ENCODE measurements at regions not wholly inside any gene's neighbourhood (a gene's known extent, or its start where the extent isn't known, plus 50 kb on each side); places are given as distances from the start of the nearest gene placed in this dataset.
"Not testable (repeated sequence)": the region's sequence is repeated elsewhere in the genome, so short reads cannot be mapped to it uniquely, and the experiment has no call there.

- DNase-seq, result no peak
These were observed 50.8 kb upstream of the SEL1L start for GRCh38 chr14:81584495-81584894.

GRCh38 chr14:81589381-81590065, 55.9 kb upstream of the SEL1L start:
- no peak for DNase-seq

- no peak for DNase-seq
These were observed 57.6 kb upstream of the SEL1L start for GRCh38 chr14:81591266-81591665.

GRCh38 chr14:81594012-81594411, 60.4 kb upstream of the SEL1L start:
- no peak for DNase-seq

DNA sequence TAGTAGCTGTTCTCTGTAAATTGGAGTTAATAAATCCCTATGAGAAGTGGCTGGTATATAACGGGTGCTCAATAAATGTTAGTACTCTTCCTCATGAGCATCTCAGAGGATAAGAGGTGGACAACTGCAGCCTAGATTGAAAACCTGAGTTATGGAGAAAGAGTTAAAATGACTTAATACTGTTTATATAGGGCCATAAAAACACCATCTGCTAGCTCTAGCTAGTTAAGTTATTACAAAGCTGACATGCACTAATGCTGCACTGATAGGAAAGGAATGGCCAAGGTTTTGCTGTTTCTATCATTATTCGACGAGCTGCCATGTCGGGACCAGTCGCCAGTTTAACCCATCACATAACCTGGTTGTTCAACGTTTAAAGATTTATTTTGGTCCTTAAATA, 72.0 kb upstream of the SEL1L start:
- no peak for DNase-seq

DNA sequence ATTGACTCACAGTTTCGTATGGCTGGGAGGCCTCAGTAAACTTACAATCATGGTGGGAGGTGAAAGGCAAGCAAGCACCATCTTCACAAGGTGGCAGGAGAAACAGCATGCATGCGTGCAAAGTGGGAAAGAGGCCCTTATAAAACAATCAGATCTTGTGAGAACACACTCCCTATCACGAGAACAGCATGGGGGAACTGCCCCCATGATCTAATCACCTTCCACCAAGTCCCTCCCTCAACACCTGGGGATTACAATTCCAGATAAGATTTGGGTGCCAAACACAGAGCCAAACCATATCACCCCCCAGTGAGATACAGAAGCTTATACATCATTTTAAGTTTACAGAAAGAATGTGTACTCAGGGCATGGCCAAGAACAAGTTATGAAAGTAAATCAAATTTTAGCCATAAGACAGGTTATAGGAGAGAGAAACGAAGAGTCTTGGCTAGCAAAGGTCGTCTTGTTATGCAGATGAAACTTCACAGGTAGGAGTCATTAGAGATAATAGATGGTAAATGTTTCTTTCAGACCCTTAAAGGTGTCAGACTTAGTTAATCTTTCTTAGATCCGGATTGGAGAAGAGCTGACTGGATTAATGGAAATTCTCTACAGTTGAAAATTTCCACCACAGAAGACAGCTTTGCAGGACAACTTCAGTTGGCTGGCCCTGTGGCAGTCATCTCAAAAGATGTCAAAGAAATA, 79.8 kb upstream of the SEL1L start:
- DNase-seq, result no peak

- DNase-seq, result not testable (repeated sequence)
These were observed 80.6 kb upstream of the SEL1L start for GRCh38 chr14:81614302-81614701.

GRCh38 chr14:81618695-81619094, 85.0 kb upstream of the SEL1L start:
- no peak for DNase-seq

GRCh38 chr14:81619816-81620215, 86.2 kb upstream of the SEL1L start:
- DNase-seq, result no peak

DNA sequence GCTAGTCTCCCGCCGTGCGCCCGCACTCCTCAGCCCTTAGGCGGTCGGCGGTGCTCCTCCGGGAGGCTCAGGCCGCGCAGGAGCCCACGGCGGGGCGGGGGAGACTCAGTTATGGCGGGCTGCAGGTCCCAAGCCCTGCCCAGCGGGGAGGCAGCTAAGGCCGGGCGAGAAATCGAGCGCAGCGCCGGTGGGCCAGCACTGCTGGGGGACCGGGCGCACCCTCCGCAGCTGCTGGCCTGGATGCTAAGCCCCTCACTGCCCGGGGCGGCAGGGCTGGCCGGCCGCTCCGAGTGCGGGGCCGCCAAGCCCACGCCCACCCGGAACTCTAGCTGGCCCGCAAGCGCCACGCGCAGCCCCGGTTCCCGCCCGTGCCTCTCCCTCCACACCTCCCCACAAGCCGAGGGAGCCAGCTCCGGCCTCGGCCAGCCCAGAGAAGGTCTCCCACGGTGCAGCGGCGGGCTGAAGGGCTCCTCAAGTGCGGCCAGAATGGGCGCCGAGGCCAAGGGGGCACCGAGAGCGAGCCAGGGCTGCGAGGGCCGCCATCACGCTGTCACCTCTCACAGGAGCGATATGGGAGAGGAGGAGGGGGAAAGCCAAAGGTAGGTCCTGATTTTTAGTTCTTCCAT, 90.2 kb upstream of the SEL1L start:
- DNase-seq, result peak; percentile 9

DNA sequence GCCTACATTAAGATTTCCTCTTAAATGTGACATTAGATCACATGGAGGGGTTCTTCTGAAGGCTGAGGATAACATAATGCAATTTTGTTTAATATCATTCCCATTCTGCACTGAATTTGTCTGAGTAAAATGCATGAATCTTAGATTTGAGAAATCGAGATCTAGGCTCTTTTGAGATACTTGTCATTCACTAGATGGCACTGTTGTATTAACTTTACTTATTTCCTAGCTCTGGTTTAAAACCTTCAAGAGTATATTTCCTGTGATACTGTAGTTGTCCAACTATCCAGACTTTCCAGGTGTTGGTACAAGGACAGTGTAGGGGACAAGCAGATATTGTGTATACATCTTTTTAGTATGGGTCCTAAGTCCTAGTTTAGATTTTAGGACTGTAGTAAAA, 91.7 kb upstream of the SEL1L start:
- DNase-seq, result peak; percentile 87

DNA sequence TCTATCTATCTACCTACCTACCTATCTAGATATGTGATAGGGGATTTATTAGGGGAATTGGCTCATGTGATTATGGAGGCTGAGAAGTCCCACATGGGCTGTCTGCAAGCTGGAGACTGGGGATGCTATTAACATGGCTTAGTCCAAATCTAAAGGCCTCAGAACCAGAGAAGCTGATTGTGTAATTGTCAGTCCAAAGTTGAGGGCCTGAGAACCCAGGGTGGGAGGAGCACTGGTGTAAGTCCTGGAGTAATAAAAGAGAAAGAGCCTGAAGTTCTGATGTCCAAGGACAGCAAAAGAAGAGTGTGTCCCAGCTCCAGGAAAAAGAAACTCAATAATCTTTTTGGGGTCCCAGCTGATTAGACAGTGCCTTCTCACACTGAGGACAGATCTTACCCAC, 98.5 kb upstream of the SEL1L start:
- DNase-seq, result no peak

DNA sequence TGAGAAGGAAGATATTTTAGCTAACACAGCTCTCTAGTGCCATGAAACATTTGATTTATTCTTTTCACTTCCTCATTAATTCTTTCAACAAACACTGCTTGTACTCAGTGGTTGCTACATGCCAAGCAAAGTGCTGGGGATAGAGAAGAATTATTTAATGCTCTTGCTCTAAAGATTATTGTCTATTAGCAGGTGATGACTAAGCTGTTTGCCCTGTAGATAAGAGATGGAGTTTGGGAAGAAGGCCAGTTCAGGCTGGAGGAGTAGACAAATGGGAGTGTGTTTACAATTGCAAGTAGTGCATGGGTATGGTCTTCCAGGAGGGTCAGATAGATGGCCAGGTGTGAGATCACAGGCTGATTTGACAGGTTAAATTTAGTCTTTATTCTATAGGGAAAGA, 99.8 kb upstream of the SEL1L start:
- no peak for DNase-seq

GRCh38 chr14:81637639-81638038, 104.0 kb upstream of the SEL1L start:
- no peak for DNase-seq

DNA sequence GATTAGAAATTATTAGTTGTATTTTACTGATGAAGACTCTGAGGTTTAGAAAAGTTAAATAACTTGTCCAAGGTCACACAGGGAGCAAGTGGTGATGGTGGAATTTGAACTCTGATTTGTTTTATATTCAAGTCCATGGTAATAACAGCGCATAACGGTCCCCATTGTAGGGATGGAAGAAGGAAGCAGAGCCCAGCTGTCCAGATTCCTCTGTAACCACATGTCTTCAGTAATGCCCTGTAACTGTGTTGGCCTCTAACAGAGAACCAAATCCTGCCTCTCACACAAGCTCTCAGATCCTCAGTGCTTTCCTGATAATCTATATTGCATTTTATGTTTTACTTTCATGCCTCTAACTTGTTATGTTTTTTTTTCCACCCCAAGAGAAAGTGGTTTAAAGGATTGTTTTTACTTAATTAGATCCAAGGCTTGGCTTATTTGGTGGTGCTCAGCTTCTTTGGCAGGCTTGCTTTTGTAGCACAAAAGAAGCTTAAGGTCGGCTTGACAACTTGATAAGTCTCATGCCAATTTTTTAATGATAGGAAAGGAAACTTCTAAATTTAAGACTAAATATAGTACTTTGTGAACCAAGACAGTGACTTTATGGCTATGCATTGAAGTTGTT, 105.1 kb upstream of the SEL1L start:
- DNase-seq, result no peak

DNA sequence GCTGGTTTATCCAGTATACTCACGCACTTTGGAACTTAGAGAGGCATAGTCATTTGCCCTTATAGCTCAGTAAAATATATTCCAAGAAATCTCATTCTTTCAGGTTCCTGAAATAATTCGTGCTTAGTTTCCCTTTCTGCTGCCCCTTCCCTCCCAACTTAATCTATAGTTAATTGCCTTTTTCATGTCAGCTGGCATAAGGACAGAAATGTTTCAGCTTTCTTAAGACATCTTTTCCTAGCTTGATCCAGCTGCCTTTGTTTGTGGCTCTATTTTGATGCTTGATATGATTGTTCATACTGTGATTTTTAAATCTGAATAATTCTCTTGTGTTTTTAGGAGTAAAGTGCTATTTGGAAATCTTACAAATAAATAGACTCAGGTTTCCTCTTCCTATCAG, 120.0 kb upstream of the SEL1L start:
- DNase-seq, result no peak

- DNase-seq, result no peak
These were observed 122.0 kb upstream of the SEL1L start for GRCh38 chr14:81655423-81656314.

GRCh38 chr14:81656811-81657210, 123.2 kb upstream of the SEL1L start:
- DNase-seq, result no peak

- DNase-seq, result no peak
These were observed 128.4 kb upstream of the SEL1L start for GRCh38 chr14:81662066-81662465.

DNA sequence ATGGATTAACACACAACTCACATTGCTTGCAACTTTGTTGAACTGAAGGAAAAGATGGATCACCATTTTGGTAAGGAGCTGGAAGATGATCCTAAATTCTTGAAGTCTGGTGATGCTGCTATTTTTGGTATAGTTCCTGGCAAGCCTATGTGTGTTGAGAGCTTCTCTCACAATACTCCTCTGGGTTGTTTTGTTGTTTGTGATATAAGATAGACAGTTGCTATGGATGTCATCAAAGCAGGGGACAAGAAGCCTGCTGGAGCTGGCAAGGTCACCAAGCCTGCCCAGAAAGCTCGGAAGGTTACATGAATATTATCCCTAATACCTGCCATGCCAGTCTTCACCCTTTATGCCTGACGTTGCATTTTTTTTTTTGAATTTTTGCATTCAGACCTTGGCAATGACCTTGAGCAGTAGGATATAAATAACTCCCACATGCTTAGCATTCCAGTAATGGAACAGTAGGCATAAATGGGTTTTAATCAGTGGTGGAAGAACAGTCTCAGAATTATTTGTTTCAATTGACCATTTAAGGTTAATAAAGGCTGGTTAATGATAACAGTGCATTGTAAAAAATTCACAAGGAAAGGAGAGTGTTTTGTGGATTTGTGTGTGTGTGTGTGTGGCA, 129.0 kb upstream of the SEL1L start:
- DNase-seq, result no peak

DNA sequence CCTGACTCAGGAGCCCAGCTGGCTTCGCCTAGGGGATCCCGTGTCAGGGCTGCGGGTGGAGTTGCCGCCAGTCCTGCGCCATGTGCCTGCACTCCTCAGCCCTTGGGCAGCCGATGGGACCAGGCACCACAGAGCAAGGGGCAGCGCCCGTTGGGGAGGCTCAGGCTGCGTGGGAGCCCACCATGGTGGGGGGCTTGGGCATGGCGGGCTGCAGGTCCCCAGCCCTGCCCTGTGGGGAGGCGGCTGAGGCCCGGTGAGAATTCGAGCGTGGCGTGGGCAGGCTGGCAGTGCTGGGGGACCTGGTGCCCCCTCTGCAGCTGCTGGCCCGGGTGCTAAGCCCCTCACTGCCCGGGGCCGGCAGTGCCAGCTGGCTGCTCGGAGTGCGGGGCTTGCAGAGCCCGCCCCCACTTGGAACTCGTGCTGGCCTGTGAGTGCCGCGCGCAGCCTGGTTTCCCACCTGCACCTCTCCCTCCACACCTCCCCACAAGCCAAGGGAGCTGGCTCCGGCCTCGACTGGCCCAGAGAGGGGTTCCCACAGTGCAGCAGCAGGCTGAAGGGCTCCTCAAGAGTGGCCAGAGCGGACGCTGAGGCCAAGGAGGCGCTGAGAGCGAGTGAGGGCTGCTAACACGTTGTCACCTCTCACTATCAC, 135.1 kb upstream of the SEL1L start:
- no peak for DNase-seq

DNA sequence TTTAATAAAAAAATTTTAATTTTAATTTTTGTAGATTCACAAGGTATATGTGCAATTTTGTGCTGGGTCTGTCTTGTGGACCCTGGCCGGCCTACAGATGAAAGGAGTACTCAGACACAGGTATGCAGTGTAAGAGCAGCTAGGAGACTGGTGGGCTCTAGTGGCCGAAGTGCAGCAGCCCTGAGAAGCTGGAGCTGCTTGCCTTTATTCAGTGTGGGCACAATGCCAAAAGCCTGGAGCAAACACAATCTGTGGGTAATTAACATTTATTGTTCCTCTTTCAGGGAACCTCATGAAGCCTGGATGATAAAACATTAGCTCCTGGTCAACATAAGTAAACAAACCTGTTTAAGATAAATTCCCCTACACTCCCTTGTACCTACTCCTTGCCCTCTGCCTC, 135.7 kb upstream of the SEL1L start:
- DNase-seq, result no peak

All from NCI-H510A treated with DMSO at 0.1 percent for 48 hours (cell line).